ENCODE measurements at regions not wholly inside any gene's neighbourhood (a gene's known extent, or its start where the extent isn't known, plus 50 kb on each side); places are given as distances from the start of the nearest gene placed in this dataset.

GRCh38 chr7:123273185-123273584, 73.4 kb upstream of the SLC13A1 start:
- H3K27me3 Mint-ChIP-seq (ENCODE audit: low read depth in 3 of 3), result peaks cover 0 to 1% (median 0%) of the 10 kb centered on the region in 3 donors
- no peaks in the 10 kb centered on the region for H3K36me3 ChIP-seq (replicated peaks in 1 of 2; ENCODE audit: control insufficient read depth in 1 of 2, insufficient read depth in 2 of 2, low read length in 2 of 2)
- no peaks in the 10 kb centered on the region for H3K4me1 Mint-ChIP-seq
- H3K4me3 Mint-ChIP-seq, result no peak overlapping the region
- no peak overlapping the region for H3K27ac ChIP-seq (ENCODE audit: low read depth in 1 of 2, low read length in 2 of 2)
- H3K9me3 Mint-ChIP-seq, result peaks cover 0 to 2% (median 0%) of the 10 kb centered on the region in 7 donors
- no peak overlapping the region for H3K4me2 ChIP-seq (replicated peaks; ENCODE audit: extremely low read depth, low read length, poor library complexity, severe bottlenecking)
- H3K4me1 ChIP-seq (ENCODE audit: control insufficient read depth in 1 of 2, insufficient read depth in 2 of 2, low read length in 2 of 2), result no peaks in the 10 kb centered on the region
- no peaks in the 10 kb centered on the region for H4K20me1 ChIP-seq (ENCODE audit: insufficient read depth, low read length)
- H3K27ac Mint-ChIP-seq, result no peak overlapping the region
- H3K27me3 ChIP-seq (ENCODE audit: control insufficient read depth in 2 of 2, insufficient read depth in 2 of 2, low read length in 2 of 2), result no peaks in the 10 kb centered on the region
- intact Hi-C loops (cut with micrococcal nuclease), result no loop called here
- H2AFZ ChIP-seq (ENCODE audit: insufficient read depth, low read depth, low read length, poor library complexity, severe bottlenecking), result no peak overlapping the region
- H3K9me3 ChIP-seq (replicated peaks in 1 of 2; ENCODE audit: control insufficient read depth in 1 of 2, insufficient read depth in 1 of 2, low read length in 2 of 2), result no peaks in the 10 kb centered on the region
- H3K79me2 ChIP-seq (ENCODE audit: insufficient read depth, low read length), result no peaks in the 10 kb centered on the region
- WGBS (ENCODE audit: insufficient coverage), result no CpG with 5 or more reads among the region's 4 CpGs
- TF ChIP-seq CTCF (IDR thresholded peaks at IDR 0.05), result no peak
- no peaks in the 10 kb centered on the region for H3K36me3 Mint-ChIP-seq
- no peak overlapping the region for H3K4me3 ChIP-seq (replicated peaks in 1 of 3; ENCODE audit: low read depth in 2 of 3, low read length in 3 of 3)
- H3K9ac ChIP-seq (ENCODE audit: insufficient read depth, low read length, poor library complexity, severe bottlenecking), result no peak overlapping the region
- DNase-seq, result no peak

- Histone ChIP-seq H3K4me1 (ENCODE audit: control insufficient read depth in 1 of 2, insufficient read depth in 2 of 2, low read length in 2 of 2) (no peaks in the 10 kb centered on the region), H3K9ac (ENCODE audit: insufficient read depth, low read length, poor library complexity, severe bottlenecking) (no peak overlapping the region), H3K79me2 (ENCODE audit: insufficient read depth, low read length) (no peaks in the 10 kb centered on the region), H3K9me3 (replicated peaks in 1 of 2; ENCODE audit: control insufficient read depth in 1 of 2, insufficient read depth in 1 of 2, low read length in 2 of 2) (peaks cover 0 to 4% of the 10 kb centered on the region in 2 donors), H2AFZ (ENCODE audit: insufficient read depth, low read depth, low read length, poor library complexity, severe bottlenecking) (no peak overlapping the region), H3K36me3 (replicated peaks in 1 of 2; ENCODE audit: control insufficient read depth in 1 of 2, insufficient read depth in 2 of 2, low read length in 2 of 2) (no peaks in the 10 kb centered on the region), H4K20me1 (ENCODE audit: insufficient read depth, low read length) (no peaks in the 10 kb centered on the region), H3K4me2 (replicated peaks; ENCODE audit: extremely low read depth, low read length, poor library complexity, severe bottlenecking) (no peak overlapping the region), H3K4me3 (replicated peaks in 1 of 3; ENCODE audit: low read depth in 2 of 3, low read length in 3 of 3) (no peak overlapping the region), H3K27me3 (ENCODE audit: control insufficient read depth in 2 of 2, insufficient read depth in 2 of 2, low read length in 2 of 2) (no peaks in the 10 kb centered on the region), H3K27ac (ENCODE audit: low read depth in 1 of 2, low read length in 2 of 2) (no peak overlapping the region)
- Mint-ChIP-seq H3K36me3 (no peaks in the 10 kb centered on the region), H3K27ac (no peak overlapping the region), H3K27me3 (ENCODE audit: low read depth in 3 of 3) (peaks cover 0 to 1% (median 0%) of the 10 kb centered on the region in 3 donors), H3K4me3 (no peak overlapping the region), H3K9me3 (peaks cover 0 to 2% (median 0%) of the 10 kb centered on the region in 7 donors), H3K4me1 (no peaks in the 10 kb centered on the region)
- DNase-seq, result no peak
- no CpG with 5 or more reads among the region's 2 CpGs for WGBS (ENCODE audit: insufficient coverage)
- TF ChIP-seq CTCF (IDR thresholded peaks at IDR 0.05), result no peak
- intact Hi-C loops (cut with micrococcal nuclease), result no loop called here
These were observed 72.1 kb upstream of the SLC13A1 start for GRCh38 chr7:123271856-123272255.

All from CD14-positive monocyte (primary cell).